ENCODE measurements at regions not wholly inside any gene's neighbourhood (a gene's known extent, or its start where the extent isn't known, plus 50 kb on each side); places are given as distances from the start of the nearest gene placed in this dataset.
"Not testable (repeated sequence)": the region's sequence is repeated elsewhere in the genome, so short reads cannot be mapped to it uniquely, and the experiment has no call there.

GRCh38 chr5:109630093-109630492 is 59.6 kb upstream of the MAN2A1 start:
- FAIRE-seq = no peak
- DNase-seq (ENCODE audit: insufficient read length, low spot score) = no peak
- TF ChIP-seq POLR2A (IDR thresholded peaks at IDR 0.05; ENCODE audit: low read depth, low read length) = no peak
- TF ChIP-seq POU2F2 (IDR thresholded peaks at IDR 0.05; ENCODE audit: low read depth, low read length) = no peak
- TF ChIP-seq SPI1 (IDR thresholded peaks at IDR 0.05; ENCODE audit: low read depth, low read length) = no peak
- no peak for TF ChIP-seq TAF1 (IDR thresholded peaks at IDR 0.05; ENCODE audit: low read depth, low read length)
- no peak for TF ChIP-seq PAX5 (IDR thresholded peaks at IDR 0.05; ENCODE audit: insufficient read depth, low read length, severe bottlenecking)
- no peak for TF ChIP-seq POLR2AphosphoS5 (IDR thresholded peaks at IDR 0.05; ENCODE audit: low read depth, low read length)

- FAIRE-seq (no peak), DNase-seq (ENCODE audit: insufficient read length, low spot score) (no peak)
- TF ChIP-seq POU2F2 (IDR thresholded peaks at IDR 0.05; ENCODE audit: low read depth, low read length) (no peak), TAF1 (IDR thresholded peaks at IDR 0.05; ENCODE audit: low read depth, low read length) (no peak), SPI1 (IDR thresholded peaks at IDR 0.05; ENCODE audit: low read depth, low read length) (no peak), PAX5 (IDR thresholded peaks at IDR 0.05; ENCODE audit: insufficient read depth, low read length, severe bottlenecking) (no peak), POLR2A (IDR thresholded peaks at IDR 0.05; ENCODE audit: low read depth, low read length) (no peak), POLR2AphosphoS5 (IDR thresholded peaks at IDR 0.05; ENCODE audit: low read depth, low read length) (no peak)
These were observed 61.1 kb upstream of the MAN2A1 start for GRCh38 chr5:109628591-109628990.

- not testable (repeated sequence) for DNase-seq (ENCODE audit: insufficient read length, low spot score); FAIRE-seq
These were observed 68.5 kb upstream of the MAN2A1 start for GRCh38 chr5:109621266-109621665.

- FAIRE-seq = no peak
- DNase-seq (ENCODE audit: insufficient read length, low spot score) = no peak
- TF ChIP-seq POLR2A (IDR thresholded peaks at IDR 0.05; ENCODE audit: low read depth, low read length) (no peak), SPI1 (IDR thresholded peaks at IDR 0.05; ENCODE audit: low read depth, low read length) (no peak), POLR2AphosphoS5 (IDR thresholded peaks at IDR 0.05; ENCODE audit: low read depth, low read length) (no peak), TAF1 (IDR thresholded peaks at IDR 0.05; ENCODE audit: low read depth, low read length) (no peak), POU2F2 (IDR thresholded peaks at IDR 0.05; ENCODE audit: low read depth, low read length) (no peak), PAX5 (IDR thresholded peaks at IDR 0.05; ENCODE audit: insufficient read depth, low read length, severe bottlenecking) (no peak)
These were observed 69.1 kb upstream of the MAN2A1 start for GRCh38 chr5:109620651-109621050.

- DNase-seq (ENCODE audit: insufficient read length, low spot score) = no peak
- no peak for TF ChIP-seq POLR2A (IDR thresholded peaks at IDR 0.05; ENCODE audit: low read depth, low read length)
- TF ChIP-seq POU2F2 (IDR thresholded peaks at IDR 0.05; ENCODE audit: low read depth, low read length) = no peak
- no peak for TF ChIP-seq PAX5 (IDR thresholded peaks at IDR 0.05; ENCODE audit: insufficient read depth, low read length, severe bottlenecking)
- no peak for TF ChIP-seq POLR2AphosphoS5 (IDR thresholded peaks at IDR 0.05; ENCODE audit: low read depth, low read length)
- TF ChIP-seq SPI1 (IDR thresholded peaks at IDR 0.05; ENCODE audit: low read depth, low read length) = no peak
- TF ChIP-seq TAF1 (IDR thresholded peaks at IDR 0.05; ENCODE audit: low read depth, low read length) = no peak
- no peak for FAIRE-seq
These were observed 70.1 kb upstream of the MAN2A1 start for GRCh38 chr5:109619606-109620005.

GRCh38 chr5:109619021-109619460 is 70.7 kb upstream of the MAN2A1 start:
- no peak for FAIRE-seq
- no peak for TF ChIP-seq SPI1 (IDR thresholded peaks at IDR 0.05; ENCODE audit: low read depth, low read length)
- TF ChIP-seq POU2F2 (IDR thresholded peaks at IDR 0.05; ENCODE audit: low read depth, low read length) = no peak
- TF ChIP-seq POLR2AphosphoS5 (IDR thresholded peaks at IDR 0.05; ENCODE audit: low read depth, low read length) = no peak
- TF ChIP-seq PAX5 (IDR thresholded peaks at IDR 0.05; ENCODE audit: insufficient read depth, low read length, severe bottlenecking) = no peak
- TF ChIP-seq TAF1 (IDR thresholded peaks at IDR 0.05; ENCODE audit: low read depth, low read length) = no peak
- TF ChIP-seq POLR2A (IDR thresholded peaks at IDR 0.05; ENCODE audit: low read depth, low read length) = no peak
- DNase-seq (ENCODE audit: insufficient read length, low spot score) = no peak

- FAIRE-seq = no peak
- TF ChIP-seq POU2F2 (IDR thresholded peaks at IDR 0.05; ENCODE audit: low read depth, low read length) (no peak), PAX5 (IDR thresholded peaks at IDR 0.05; ENCODE audit: insufficient read depth, low read length, severe bottlenecking) (no peak), TAF1 (IDR thresholded peaks at IDR 0.05; ENCODE audit: low read depth, low read length) (no peak), POLR2AphosphoS5 (IDR thresholded peaks at IDR 0.05; ENCODE audit: low read depth, low read length) (no peak), SPI1 (IDR thresholded peaks at IDR 0.05; ENCODE audit: low read depth, low read length) (no peak), POLR2A (IDR thresholded peaks at IDR 0.05; ENCODE audit: low read depth, low read length) (no peak)
- DNase-seq (ENCODE audit: insufficient read length, low spot score) = no peak
These were observed 74.7 kb upstream of the MAN2A1 start for GRCh38 chr5:109614981-109615380.

- TF ChIP-seq SPI1 (IDR thresholded peaks at IDR 0.05; ENCODE audit: low read depth, low read length) (no peak), POLR2A (IDR thresholded peaks at IDR 0.05; ENCODE audit: low read depth, low read length) (no peak), PAX5 (IDR thresholded peaks at IDR 0.05; ENCODE audit: insufficient read depth, low read length, severe bottlenecking) (no peak), TAF1 (IDR thresholded peaks at IDR 0.05; ENCODE audit: low read depth, low read length) (no peak), POLR2AphosphoS5 (IDR thresholded peaks at IDR 0.05; ENCODE audit: low read depth, low read length) (no peak), POU2F2 (IDR thresholded peaks at IDR 0.05; ENCODE audit: low read depth, low read length) (no peak)
- no peak for FAIRE-seq
- no peak for DNase-seq (ENCODE audit: insufficient read length, low spot score)
These were observed 75.4 kb upstream of the MAN2A1 start for GRCh38 chr5:109614301-109614700.

- TF ChIP-seq POU2F2 (IDR thresholded peaks at IDR 0.05; ENCODE audit: low read depth, low read length) (no peak), TAF1 (IDR thresholded peaks at IDR 0.05; ENCODE audit: low read depth, low read length) (no peak), SPI1 (IDR thresholded peaks at IDR 0.05; ENCODE audit: low read depth, low read length) (no peak), PAX5 (IDR thresholded peaks at IDR 0.05; ENCODE audit: insufficient read depth, low read length, severe bottlenecking) (no peak), POLR2A (IDR thresholded peaks at IDR 0.05; ENCODE audit: low read depth, low read length) (no peak), POLR2AphosphoS5 (IDR thresholded peaks at IDR 0.05; ENCODE audit: low read depth, low read length) (no peak)
- FAIRE-seq (no peak), DNase-seq (ENCODE audit: insufficient read length, low spot score) (no peak)
These were observed 77.3 kb upstream of the MAN2A1 start for GRCh38 chr5:109612278-109612905.

GRCh38 chr5:109611505-109611904 is 78.2 kb upstream of the MAN2A1 start:
- no peak for DNase-seq (ENCODE audit: insufficient read length, low spot score)
- FAIRE-seq = no peak
- TF ChIP-seq POLR2AphosphoS5 (IDR thresholded peaks at IDR 0.05; ENCODE audit: low read depth, low read length) (no peak), TAF1 (IDR thresholded peaks at IDR 0.05; ENCODE audit: low read depth, low read length) (no peak)
